ENCODE measurements at regions not wholly inside any gene's neighbourhood (a gene's known extent, or its start where the extent isn't known, plus 50 kb on each side); places are given as distances from the start of the nearest gene placed in this dataset.

GRCh38 chr9:3161912-3162311 lies 318.0 kb upstream of the PUM3 start:
- H3K9me3 Mint-ChIP-seq (ENCODE audit: unreplicated experiment), result no peaks in the 10 kb centered on the region
- no peak overlapping the region for H3K27ac Mint-ChIP-seq (ENCODE audit: unreplicated experiment)
- no peaks in the 10 kb centered on the region for H3K36me3 Mint-ChIP-seq (ENCODE audit: unreplicated experiment)
- DNase-seq (ENCODE audit: extremely low spot score, unreplicated experiment), result no peak
- no peaks in the 10 kb centered on the region for H3K4me1 Mint-ChIP-seq (ENCODE audit: unreplicated experiment)
- no peak overlapping the region for H3K4me3 Mint-ChIP-seq (ENCODE audit: unreplicated experiment)
- peaks cover 25% of the 10 kb centered on the region for H3K27me3 Mint-ChIP-seq (ENCODE audit: unreplicated experiment)
- no peak for TF ChIP-seq CTCF (IDR thresholded peaks at IDR 0.05)

- Mint-ChIP-seq H3K36me3 (ENCODE audit: unreplicated experiment) (no peaks in the 10 kb centered on the region), H3K4me1 (ENCODE audit: unreplicated experiment) (no peaks in the 10 kb centered on the region), H3K9me3 (ENCODE audit: unreplicated experiment) (peaks cover 3% of the 10 kb centered on the region), H3K27me3 (ENCODE audit: unreplicated experiment) (peaks cover 3% of the 10 kb centered on the region), H3K4me3 (ENCODE audit: unreplicated experiment) (no peak overlapping the region), H3K27ac (ENCODE audit: unreplicated experiment) (no peak overlapping the region)
- TF ChIP-seq CTCF (IDR thresholded peaks at IDR 0.05), result no peak
- DNase-seq (ENCODE audit: extremely low spot score, unreplicated experiment), result no peak
Measured at GRCh38 chr9:3157011-3157410, 313.1 kb upstream of the PUM3 start.

- H3K4me3 Mint-ChIP-seq (ENCODE audit: unreplicated experiment), result no peak overlapping the region
- H3K36me3 Mint-ChIP-seq (ENCODE audit: unreplicated experiment), result no peaks in the 10 kb centered on the region
- H3K27ac Mint-ChIP-seq (ENCODE audit: unreplicated experiment), result no peak overlapping the region
- H3K4me1 Mint-ChIP-seq (ENCODE audit: unreplicated experiment), result no peaks in the 10 kb centered on the region
- H3K27me3 Mint-ChIP-seq (ENCODE audit: unreplicated experiment), result peaks cover 3% of the 10 kb centered on the region
- no peak for DNase-seq (ENCODE audit: extremely low spot score, unreplicated experiment)
- H3K9me3 Mint-ChIP-seq (ENCODE audit: unreplicated experiment), result peaks cover 3% of the 10 kb centered on the region
- no peak for TF ChIP-seq CTCF (IDR thresholded peaks at IDR 0.05)
Measured at GRCh38 chr9:3151672-3152576, 308.0 kb upstream of the PUM3 start.

- DNase-seq (ENCODE audit: extremely low spot score, unreplicated experiment), result no peak
- Mint-ChIP-seq H3K27ac (ENCODE audit: unreplicated experiment) (no peak overlapping the region), H3K4me3 (ENCODE audit: unreplicated experiment) (no peak overlapping the region), H3K36me3 (ENCODE audit: unreplicated experiment) (no peaks in the 10 kb centered on the region), H3K4me1 (ENCODE audit: unreplicated experiment) (no peaks in the 10 kb centered on the region), H3K27me3 (ENCODE audit: unreplicated experiment) (peaks cover 6% of the 10 kb centered on the region), H3K9me3 (ENCODE audit: unreplicated experiment) (no peaks in the 10 kb centered on the region)
- no peak for TF ChIP-seq CTCF (IDR thresholded peaks at IDR 0.05)
Measured at GRCh38 chr9:3150074-3150473, 306.2 kb upstream of the PUM3 start.
